T-cell (primary cell): ENCODE measurements at regions not wholly inside any gene's neighbourhood (a gene's known extent, or its start where the extent isn't known, plus 50 kb on each side); places are given as distances from the start of the nearest gene placed in this dataset.

Experiments
- ATAC-seq, 4 experiments: fragments of 200-7000 bp in 3 of 4; fragments of 150-1000 bp in 1 of 4; cut with Tn5 transposase; replicated peaks in 1 of 4; 1 replicate in 3 of 4; 2 replicates in 1 of 4; pipeline ENCODE4 v1.10.0; 2021; ENCODE audit warnings: moderate library complexity in 3 of 4, mild to moderate bottlenecking in 2 of 4, moderate number of reproducible peaks in 1 of 4
- CTCF ChIA-PET, 2 donors: fragments of 300-600 bp; sonication (Branson Sonifier 250); formaldehyde crosslinking; loops; one replicate each; lab custom pipeline; 2022; ENCODE audit warnings: antibody characterized with exemption in 2 of 2; lab: Charles Lee
- POLR2A ChIA-PET, 2 donors: fragments of 300-600 bp; sonication (Branson Sonifier 250); formaldehyde crosslinking; loops; one replicate each; lab custom pipeline; 2022; ENCODE audit warnings: antibody characterized with exemption in 2 of 2; lab: Charles Lee
- DNase-seq, 35 experiments: peaks; one replicate each; pipeline versions ENCODE4 v3.0.0 to v3.0.0-alpha.2; 2013 to 2023
- H3K27ac ChIP-seq: one replicate; pipeline ENCODE4 v1.5.1; 2013; ENCODE audit warnings: low read length
- H3K27me3 ChIP-seq, 2 experiments: replicated peaks in 1 of 2; 1 replicate in 1 of 2; 2 replicates in 1 of 2; pipeline versions ENCODE4 v1.6.1 to v1.7.0; 2013; ENCODE audit warnings: low read length in 1 of 2, mixed read lengths in 1 of 2; ENCODE audit not compliant: control insufficient read depth in 2 of 2, insufficient read depth in 2 of 2; ENCODE audit errors: extremely low read depth in 1 of 2
- H3K36me3 ChIP-seq, 2 donors: 1 replicate in 1 of 2; 2 replicates in 1 of 2; pipeline versions ENCODE4 v1.6.1 to v1.7.0; 2013; ENCODE audit warnings: low read length in 1 of 2; ENCODE audit not compliant: control insufficient read depth in 2 of 2, insufficient read depth in 1 of 2; ENCODE audit errors: extremely low read depth in 1 of 2
- H3K4me1 ChIP-seq, 2 experiments: 1 replicate in 1 of 2; 2 replicates in 1 of 2; pipeline versions ENCODE4 v1.6.1 to v1.7.0; 2013; ENCODE audit warnings: low read length in 2 of 2, mixed read lengths in 1 of 2; ENCODE audit not compliant: insufficient read depth in 2 of 2, control insufficient read depth in 1 of 2; ENCODE audit errors: extremely low read depth in 1 of 2
- H3K4me3 ChIP-seq, 2 donors: 1 replicate in 1 of 2; 2 replicates in 1 of 2; pipeline versions ENCODE4 v1.5.1 to v1.7.0; 2013; ENCODE audit warnings: mild to moderate bottlenecking in 2 of 2, low read length in 1 of 2, moderate library complexity in 1 of 2; ENCODE audit not compliant: control insufficient read depth in 1 of 2; ENCODE audit errors: extremely low read depth in 1 of 2
- H3K9me3 ChIP-seq: 2 replicates; pipeline ENCODE4 v1.7.0; 2013
- H3K27ac Mint-ChIP-seq, 2 donors: one replicate each; pipeline ENCODE4 v1.8.0; 2020 to 2021; ENCODE audit warnings: mild to moderate bottlenecking in 2 of 2, mixed read lengths in 2 of 2
- H3K27me3 Mint-ChIP-seq, 2 donors: one replicate each; pipeline ENCODE4 v1.8.0; 2021 to 2022; ENCODE audit warnings: mixed read lengths in 2 of 2
- H3K36me3 Mint-ChIP-seq: one replicate; pipeline ENCODE4 v1.8.0; 2021; ENCODE audit warnings: mixed read lengths
- H3K4me1 Mint-ChIP-seq, 3 donors: one replicate each; pipeline ENCODE4 v1.8.0; 2020 to 2022; ENCODE audit warnings: mixed read lengths in 3 of 3, mild to moderate bottlenecking in 1 of 3
- H3K4me3 Mint-ChIP-seq, 3 donors: one replicate each; pipeline ENCODE4 v1.8.0; 2020 to 2022; ENCODE audit warnings: mild to moderate bottlenecking in 3 of 3, mixed read lengths in 3 of 3, moderate library complexity in 3 of 3
- H3K9me3 Mint-ChIP-seq, 3 donors: one replicate each; pipeline ENCODE4 v1.8.0; 2020 to 2022; ENCODE audit warnings: mixed read lengths in 3 of 3
- WGBS: methylation state at CpG from one replicate; pipeline ENCODE4 v1.1.5; 2013; ENCODE audit warnings: missing lambda C conversion rate; ENCODE audit not compliant: insufficient coverage; 5-methylcytosine and 5-hydroxymethylcytosine counted together

DNA sequence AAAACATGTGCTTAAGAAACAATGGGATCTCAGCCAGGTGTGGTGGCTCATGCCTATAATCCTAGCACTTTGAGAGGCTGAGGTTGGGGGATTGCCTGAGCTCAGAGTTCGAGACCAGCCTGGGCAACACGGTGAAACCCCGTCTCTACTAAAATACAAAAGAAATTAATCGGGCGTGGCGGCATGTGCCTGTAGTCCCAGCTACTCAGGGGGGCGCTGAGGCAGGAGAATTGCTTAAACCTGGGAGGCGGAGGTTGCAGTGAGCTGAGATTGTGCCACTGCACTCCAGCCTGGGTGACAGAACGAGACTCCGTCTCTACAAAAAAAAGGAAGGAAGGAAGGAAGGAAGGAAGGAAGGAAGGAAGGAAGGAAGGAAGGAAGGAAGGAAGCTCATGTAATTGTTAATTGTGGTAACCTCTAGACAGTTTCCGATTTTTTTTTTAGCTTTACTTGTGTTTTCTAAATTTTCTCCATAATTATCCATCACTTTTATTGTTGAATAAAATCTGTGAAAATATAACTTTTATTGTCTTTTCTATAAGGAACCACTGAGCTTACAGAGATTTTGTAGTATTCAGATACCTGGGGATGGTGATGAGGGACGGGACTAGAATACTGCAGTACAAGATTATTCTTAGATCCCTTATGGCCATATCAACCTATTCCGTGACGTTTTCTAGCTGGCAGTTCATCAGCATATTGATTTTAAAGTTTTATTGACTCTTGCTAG, 506.9 kb downstream of the NR2F2 start:
- Histone ChIP-seq H3K9me3 (no peaks in the 10 kb centered on the region), H3K4me1 (no peaks in the 10 kb centered on the region), H3K27me3 (no peaks in the 10 kb centered on the region), H3K4me3 (no peak overlapping the region), H3K36me3 (no peaks in the 10 kb centered on the region), H3K27ac (no peak overlapping the region)
- ATAC-seq = no peak
- no peak for DNase-seq
- Mint-ChIP-seq H3K4me1 (no peaks in the 10 kb centered on the region), H3K27ac (no peak overlapping the region), H3K36me3 (no peaks in the 10 kb centered on the region), H3K27me3 (no peaks in the 10 kb centered on the region), H3K9me3 (peaks cover 7 to 21% (median 15%) of the 10 kb centered on the region in 3 donors), H3K4me3 (no peak overlapping the region)
- ChIA-PET CTCF (interaction anchor here (0.6 to 0.7 kb wide), 3 partner anchors 12 to 1168 kb away, joined by 3 read pairs; no protein-coding TSS in a partner anchor), POLR2A (no interaction called here)
- 77% methylated on average over 10 of the region's 14 CpGs for WGBS

DNA sequence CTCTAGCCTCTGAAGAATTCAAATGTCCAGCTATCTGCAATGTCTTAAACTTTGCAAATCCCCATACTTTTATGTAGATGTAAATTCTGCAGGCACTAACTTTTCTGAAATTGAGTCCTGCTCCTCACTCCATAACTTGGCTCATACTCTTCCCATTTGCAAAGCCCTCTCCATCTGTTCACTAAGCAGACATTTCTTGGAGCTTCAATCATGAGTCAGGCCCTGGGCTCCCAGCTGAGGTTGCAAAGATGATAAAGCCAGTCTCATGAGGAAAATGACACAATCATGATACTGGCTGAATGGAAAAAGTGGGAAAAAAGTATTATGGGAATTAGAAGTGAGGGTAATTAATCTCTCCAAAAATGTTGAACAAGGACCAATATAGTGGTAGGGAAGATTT, 507.6 kb downstream of the NR2F2 start:
- POLR2A ChIA-PET = no interaction called here
- Histone ChIP-seq H3K9me3 (no peaks in the 10 kb centered on the region), H3K27ac (no peak overlapping the region), H3K36me3 (no peaks in the 10 kb centered on the region), H3K4me1 (no peaks in the 10 kb centered on the region), H3K27me3 (no peaks in the 10 kb centered on the region), H3K4me3 (no peak overlapping the region)
- H3K9me3 Mint-ChIP-seq = peaks cover 8 to 21% (median 15%) of the 10 kb centered on the region in 3 donors
- no peak overlapping the region for H3K4me3 Mint-ChIP-seq
- no peaks in the 10 kb centered on the region for H3K27me3 Mint-ChIP-seq
- DNase-seq (no peak), ATAC-seq (no peak)
- CTCF ChIA-PET = interaction anchor here (0.6 kb wide), 2 partner anchors 12 to 1167 kb away, joined by 3 read pairs; no protein-coding TSS in a partner anchor
- no peaks in the 10 kb centered on the region for H3K36me3 Mint-ChIP-seq
- no peak overlapping the region for H3K27ac Mint-ChIP-seq
- H3K4me1 Mint-ChIP-seq = no peaks in the 10 kb centered on the region

DNA sequence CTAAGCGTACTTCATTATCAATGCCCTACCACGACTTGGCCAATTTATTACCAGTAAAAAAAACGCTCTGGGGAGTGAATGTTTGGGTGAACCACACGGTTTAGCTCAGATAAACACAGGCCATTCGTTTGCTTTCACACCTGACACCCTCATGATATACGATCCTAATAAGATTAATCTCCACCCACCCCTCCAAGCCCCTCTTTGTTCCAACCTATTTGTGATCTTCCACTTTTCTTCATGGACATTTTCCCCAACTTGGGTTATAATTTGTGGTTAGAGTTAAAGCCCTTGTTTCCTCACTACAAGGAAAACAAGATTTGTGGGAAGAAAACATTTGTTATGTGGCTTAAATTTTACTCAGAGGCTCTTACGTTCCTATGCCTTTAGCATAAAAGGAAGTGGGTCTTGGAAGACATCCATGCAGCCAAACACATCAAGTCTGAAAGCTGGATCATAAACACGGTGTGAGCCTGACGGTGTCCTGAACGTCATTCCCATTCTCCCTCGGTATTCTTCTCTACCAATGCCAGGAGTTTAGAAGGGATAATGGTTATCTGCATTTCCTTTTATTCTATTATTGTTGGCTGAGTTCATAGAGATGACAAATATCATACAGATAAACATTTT, 518.9 kb downstream of the NR2F2 start:
- no peaks in the 10 kb centered on the region for H3K9me3 ChIP-seq
- DNase-seq (no peak), ATAC-seq (no peak)
- Mint-ChIP-seq H3K27me3 (no peaks in the 10 kb centered on the region), H3K9me3 (peaks cover 0 to 19% (median 18%) of the 10 kb centered on the region in 3 donors), H3K27ac (no peak overlapping the region), H3K36me3 (no peaks in the 10 kb centered on the region), H3K4me1 (no peaks in the 10 kb centered on the region), H3K4me3 (no peak overlapping the region)
- WGBS = no CpG with 5 or more reads among the region's 11 CpGs
- CTCF ChIA-PET = no interaction called here
- no peaks in the 10 kb centered on the region for H3K4me1 ChIP-seq
- H3K27me3 ChIP-seq = no peaks in the 10 kb centered on the region
- H3K4me3 ChIP-seq = no peak overlapping the region
- POLR2A ChIA-PET = no interaction called here
- no peak overlapping the region for H3K27ac ChIP-seq
- H3K36me3 ChIP-seq = no peaks in the 10 kb centered on the region

DNA sequence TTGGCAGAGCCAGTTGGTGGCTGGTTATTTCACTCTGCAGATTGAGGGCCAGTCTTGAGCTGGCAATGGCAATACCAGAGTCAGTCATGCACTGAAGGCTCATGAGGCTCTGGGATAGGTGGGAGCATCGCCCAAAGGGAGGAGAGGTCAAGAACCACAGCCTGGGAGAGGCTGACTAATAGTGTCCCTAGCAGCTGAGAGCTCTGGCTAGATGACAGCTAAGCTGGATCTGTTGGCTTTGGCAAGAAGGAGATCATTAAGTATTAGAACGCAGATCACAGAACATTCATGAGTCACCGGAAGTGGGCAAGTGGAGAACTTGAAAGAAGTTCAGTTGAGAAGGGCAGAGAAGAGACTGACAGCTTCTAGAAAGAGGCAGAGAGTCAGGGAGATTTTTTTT, 521.1 kb downstream of the NR2F2 start:
- H3K36me3 Mint-ChIP-seq = no peaks in the 10 kb centered on the region
- H3K27me3 Mint-ChIP-seq = no peaks in the 10 kb centered on the region
- no peak overlapping the region for H3K27ac Mint-ChIP-seq
- no peak for ATAC-seq
- CTCF ChIA-PET = no interaction called here
- H3K27ac ChIP-seq = no peak overlapping the region
- H3K4me1 ChIP-seq = no peaks in the 10 kb centered on the region
- H3K27me3 ChIP-seq = no peaks in the 10 kb centered on the region
- H3K9me3 ChIP-seq = no peaks in the 10 kb centered on the region
- no peak for DNase-seq
- H3K36me3 ChIP-seq = no peaks in the 10 kb centered on the region
- H3K4me1 Mint-ChIP-seq = no peaks in the 10 kb centered on the region
- no peak overlapping the region for H3K4me3 ChIP-seq
- H3K9me3 Mint-ChIP-seq = peaks cover 3 to 24% (median 15%) of the 10 kb centered on the region in 3 donors
- POLR2A ChIA-PET = no interaction called here
- no peak overlapping the region for H3K4me3 Mint-ChIP-seq
- 64% methylated on average over 3 of the region's 3 CpGs for WGBS

DNA sequence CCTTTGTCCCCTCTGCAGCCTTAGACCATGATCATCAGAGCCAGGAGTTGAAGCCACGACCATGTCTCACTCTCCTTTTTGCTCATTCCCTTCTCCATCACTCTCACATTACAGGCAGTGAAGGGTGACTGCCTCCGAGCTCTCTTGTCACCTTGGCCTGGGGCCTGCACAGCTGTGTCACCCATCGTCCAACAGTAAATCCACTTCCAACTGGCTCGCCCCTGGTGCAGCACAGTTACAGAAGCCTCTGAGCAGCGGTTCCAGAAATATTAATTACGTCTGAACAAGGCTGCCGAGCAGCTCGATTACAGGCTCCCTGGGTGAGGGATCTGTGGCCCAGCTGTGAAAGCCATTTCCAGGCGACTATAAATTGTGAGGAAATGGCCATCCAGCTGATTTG, 528.2 kb downstream of the NR2F2 start:
- 74% methylated on average over 9 of the region's 9 CpGs for WGBS
- ChIA-PET POLR2A (no interaction called here), CTCF (no interaction called here)
- Histone ChIP-seq H3K27ac (no peak overlapping the region), H3K27me3 (no peaks in the 10 kb centered on the region), H3K4me3 (no peak overlapping the region), H3K36me3 (no peaks in the 10 kb centered on the region), H3K9me3 (no peaks in the 10 kb centered on the region), H3K4me1 (no peaks in the 10 kb centered on the region)
- H3K9me3 Mint-ChIP-seq = peaks cover 3 to 14% (median 10%) of the 10 kb centered on the region in 3 donors
- H3K4me3 Mint-ChIP-seq = no peak overlapping the region
- H3K27me3 Mint-ChIP-seq = peaks cover 0 to 5% of the 10 kb centered on the region in 2 donors
- no peaks in the 10 kb centered on the region for H3K4me1 Mint-ChIP-seq
- no peaks in the 10 kb centered on the region for H3K36me3 Mint-ChIP-seq
- ATAC-seq (no peak), DNase-seq (no peak)
- no peak overlapping the region for H3K27ac Mint-ChIP-seq

DNA sequence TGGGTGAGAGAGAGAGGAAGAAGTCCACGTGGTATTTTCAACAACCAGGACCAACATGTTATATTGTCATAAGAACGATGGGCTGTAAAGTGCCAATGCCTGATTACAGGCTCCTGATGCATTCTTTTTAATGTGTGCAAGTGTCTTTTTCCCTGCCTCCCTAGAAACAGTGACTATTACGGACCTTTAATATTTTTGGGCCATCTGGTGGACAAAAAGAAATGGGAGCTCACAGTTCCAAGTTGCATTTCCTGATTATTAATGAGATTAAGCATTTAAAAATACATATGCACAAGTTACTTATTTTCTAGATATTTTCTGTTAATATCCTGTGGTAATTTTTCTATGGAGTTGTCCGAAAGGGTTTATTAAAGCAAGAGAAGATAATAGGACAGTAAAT, 530.2 kb downstream of the NR2F2 start:
- WGBS = no CpG with 5 or more reads among the region's 4 CpGs
- POLR2A ChIA-PET = no interaction called here
- H3K27me3 Mint-ChIP-seq = peaks cover 0 to 5% of the 10 kb centered on the region in 2 donors
- H3K4me3 ChIP-seq = no peak overlapping the region
- ATAC-seq = no peak
- H3K4me3 Mint-ChIP-seq = no peak overlapping the region
- no peaks in the 10 kb centered on the region for H3K36me3 ChIP-seq
- no peaks in the 10 kb centered on the region for H3K4me1 Mint-ChIP-seq
- no peak overlapping the region for H3K27ac ChIP-seq
- no peaks in the 10 kb centered on the region for H3K36me3 Mint-ChIP-seq
- H3K4me1 ChIP-seq = no peaks in the 10 kb centered on the region
- no peaks in the 10 kb centered on the region for H3K27me3 ChIP-seq
- no peaks in the 10 kb centered on the region for H3K9me3 ChIP-seq
- peaks cover 0 to 10% (median 3%) of the 10 kb centered on the region in 3 donors for H3K9me3 Mint-ChIP-seq
- no peak overlapping the region for H3K27ac Mint-ChIP-seq
- no peak for DNase-seq
- CTCF ChIA-PET = no interaction called here
